CD14-positive monocyte (primary cell): ENCODE measurements at regions not wholly inside any gene's neighbourhood (a gene's known extent, or its start where the extent isn't known, plus 50 kb on each side); places are given as distances from the start of the nearest gene placed in this dataset.
"Not testable (repeated sequence)": the region's sequence is repeated elsewhere in the genome, so short reads cannot be mapped to it uniquely, and the experiment has no call there.

ENCODE experiments used
- DNase-seq, 3 donors: peaks; one replicate each; pipeline ENCODE4 v3.0.0-alpha.2; 2011 to 2022
- H2AFZ ChIP-seq: 2 replicates; pipeline ENCODE4 v1.6.0; 2012; ENCODE audit warnings: mild to moderate bottlenecking, low read depth, low read length, inconsistent platforms; ENCODE audit not compliant: insufficient read depth, poor library complexity, severe bottlenecking
- H3K27ac ChIP-seq, 2 donors: 1 replicate in 1 of 2; 2 replicates in 1 of 2; pipeline ENCODE4 v1.5.1; 2012 to 2013; ENCODE audit warnings: low read length in 2 of 2, control low read depth in 1 of 2, inconsistent platforms in 1 of 2, low read depth in 1 of 2, mild to moderate bottlenecking in 1 of 2
- H3K27me3 ChIP-seq, 2 donors: one replicate each; pipeline versions ENCODE4 v1.6.0 to v1.6.1; 2011 to 2013; ENCODE audit warnings: low read length in 2 of 2; ENCODE audit not compliant: control insufficient read depth in 2 of 2, insufficient read depth in 2 of 2
- H3K36me3 ChIP-seq, 2 donors: replicated peaks in 1 of 2; 1 replicate in 1 of 2; 2 replicates in 1 of 2; pipeline versions ENCODE4 v1.5.1 to v1.6.1; 2012 to 2013; ENCODE audit warnings: low read length in 2 of 2, control low read depth in 1 of 2, inconsistent platforms in 1 of 2, mild to moderate bottlenecking in 1 of 2; ENCODE audit not compliant: insufficient read depth in 2 of 2, control insufficient read depth in 1 of 2
- H3K4me1 ChIP-seq, 2 donors: 1 replicate in 1 of 2; 2 replicates in 1 of 2; pipeline versions ENCODE4 v1.5.1 to v1.6.1; 2012 to 2013; ENCODE audit warnings: low read length in 2 of 2, control low read depth in 1 of 2, inconsistent platforms in 1 of 2, mild to moderate bottlenecking in 1 of 2, moderate library complexity in 1 of 2; ENCODE audit not compliant: insufficient read depth in 2 of 2, control insufficient read depth in 1 of 2
- H3K4me2 ChIP-seq: replicated peaks from 2 replicates; pipeline ENCODE3; 2012; ENCODE audit warnings: low read length, moderate library complexity, mild to moderate bottlenecking; ENCODE audit not compliant: poor library complexity, severe bottlenecking; ENCODE audit errors: extremely low read depth
- H3K4me3 ChIP-seq, 3 experiments: fragments of 200-600 bp in 1 of 3; sonication (generic) in 1 of 3; replicated peaks in 1 of 3; 1 replicate in 2 of 3; 2 replicates in 1 of 3; pipeline ENCODE4 v1.5.1; 2011 to 2013; ENCODE audit warnings: low read length in 3 of 3, mild to moderate bottlenecking in 3 of 3, control low read depth in 2 of 3, low read depth in 2 of 3, inconsistent platforms in 1 of 3, moderate library complexity in 1 of 3
- H3K79me2 ChIP-seq: 2 replicates; pipeline ENCODE4 v1.6.0; 2012; ENCODE audit warnings: mild to moderate bottlenecking, control low read depth, inconsistent platforms, low read length, moderate library complexity; ENCODE audit not compliant: insufficient read depth
- H3K9ac ChIP-seq: 2 replicates; pipeline ENCODE4 v1.6.0; 2017; ENCODE audit warnings: low read length, mild to moderate bottlenecking; ENCODE audit not compliant: insufficient read depth, poor library complexity, severe bottlenecking
- H3K9me3 ChIP-seq, 2 donors: replicated peaks in 1 of 2; 1 replicate in 1 of 2; 2 replicates in 1 of 2; pipeline versions ENCODE4 v1.5.1 to v1.6.1; 2012 to 2013; ENCODE audit warnings: low read length in 2 of 2, control low read depth in 1 of 2; ENCODE audit not compliant: control insufficient read depth in 1 of 2, insufficient read depth in 1 of 2
- H4K20me1 ChIP-seq: 2 replicates; pipeline ENCODE4 v1.6.0; 2012; ENCODE audit warnings: mild to moderate bottlenecking, low read length, control low read depth, moderate library complexity; ENCODE audit not compliant: insufficient read depth
- H3K27ac Mint-ChIP-seq, 7 donors: one replicate each; pipeline ENCODE4 v1.8.0; 2020; ENCODE audit warnings: mild to moderate bottlenecking in 7 of 7, mixed read lengths in 7 of 7, moderate library complexity in 6 of 7, inconsistent platforms in 2 of 7
- H3K27me3 Mint-ChIP-seq, 3 donors: one replicate each; pipeline ENCODE4 v1.8.0; 2021 to 2022; ENCODE audit warnings: low read depth in 3 of 3, mild to moderate bottlenecking in 3 of 3, mixed read lengths in 3 of 3, moderate library complexity in 3 of 3, inconsistent platforms in 1 of 3
- H3K36me3 Mint-ChIP-seq, 2 donors: one replicate each; pipeline ENCODE4 v1.8.0; 2020; ENCODE audit warnings: mixed read lengths in 2 of 2, inconsistent platforms in 1 of 2, mild to moderate bottlenecking in 1 of 2
- H3K4me1 Mint-ChIP-seq: one replicate; pipeline ENCODE4 v1.8.0; 2020; ENCODE audit warnings: mild to moderate bottlenecking, mixed read lengths
- H3K4me3 Mint-ChIP-seq, 2 donors: one replicate each; pipeline ENCODE4 v1.8.0; 2020; ENCODE audit warnings: mild to moderate bottlenecking in 2 of 2, mixed read lengths in 2 of 2, moderate library complexity in 1 of 2
- H3K9me3 Mint-ChIP-seq, 7 donors: one replicate each; pipeline ENCODE4 v1.8.0; 2020 to 2022; ENCODE audit warnings: mixed read lengths in 7 of 7, mild to moderate bottlenecking in 6 of 7, moderate library complexity in 6 of 7, inconsistent platforms in 2 of 7
- WGBS: methylation state at CpG from one replicate; pipeline ENCODE4 v1.1.5; 2013; ENCODE audit warnings: missing lambda C conversion rate; ENCODE audit not compliant: insufficient coverage; 5-methylcytosine and 5-hydroxymethylcytosine counted together
- intact Hi-C, 2 donors: fragments of 100-400 bp; cut with micrococcal nuclease; formaldehyde crosslinking; loops; one replicate each; pipeline versions ENCODE4 v1.15.0 to v1.15.1; 2023
- TF ChIP-seq, protein P1 (sequence below): fragments of 200-600 bp; IDR thresholded peaks from one replicate; pipeline ENCODE4 v1.8.0; 2022; ENCODE audit warnings: antibody characterized with exemption, mild to moderate bottlenecking

DNA sequence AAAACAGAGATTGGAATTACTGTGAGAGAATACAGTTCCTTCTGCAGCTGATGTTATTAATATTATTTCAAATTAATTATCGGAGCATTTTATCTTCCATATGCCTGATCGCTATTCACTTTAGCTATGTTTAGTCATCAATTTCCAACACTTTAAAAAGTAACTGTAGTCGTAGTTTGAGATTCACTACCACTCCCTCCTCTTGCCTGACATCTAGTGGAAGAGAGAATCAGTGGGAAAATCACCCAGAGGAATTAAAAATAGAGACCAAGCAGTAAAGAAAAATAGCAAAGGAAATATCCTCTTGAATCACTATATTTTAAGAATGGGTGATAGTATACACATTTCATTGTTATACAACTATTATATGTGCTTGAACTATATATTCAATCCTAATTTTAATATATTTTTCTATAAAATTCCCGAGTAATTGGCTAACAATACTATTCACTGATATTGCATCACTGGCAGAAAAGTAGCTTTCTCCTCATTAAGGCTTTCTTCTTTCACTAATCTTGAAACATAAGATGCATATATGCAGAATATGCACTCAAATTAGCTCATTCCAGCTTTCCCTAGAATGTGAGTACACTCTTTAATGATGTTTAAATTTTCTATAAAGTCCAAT, 708.7 kb downstream of the CDH9 start:
- Histone ChIP-seq H3K4me2 (no peak overlapping the region), H3K9me3 (peaks cover 0 to 8% of the 10 kb centered on the region in 2 donors), H3K36me3 (no peaks in the 10 kb centered on the region), H3K27ac (no peak overlapping the region), H3K4me1 (no peaks in the 10 kb centered on the region), H3K79me2 (no peaks in the 10 kb centered on the region), H3K27me3 (no peaks in the 10 kb centered on the region), H3K9ac (no peak overlapping the region), H3K4me3 (no peak overlapping the region), H4K20me1 (no peaks in the 10 kb centered on the region), H2AFZ (no peak overlapping the region)
- Mint-ChIP-seq H3K36me3 (no peaks in the 10 kb centered on the region), H3K27me3 (no peaks in the 10 kb centered on the region), H3K4me3 (no peak overlapping the region), H3K4me1 (no peaks in the 10 kb centered on the region), H3K9me3 (peaks cover 0 to 9% (median 0%) of the 10 kb centered on the region in 7 donors), H3K27ac (no peak overlapping the region)
- intact Hi-C loops = no loop called here
- TF ChIP-seq, protein P1, sequence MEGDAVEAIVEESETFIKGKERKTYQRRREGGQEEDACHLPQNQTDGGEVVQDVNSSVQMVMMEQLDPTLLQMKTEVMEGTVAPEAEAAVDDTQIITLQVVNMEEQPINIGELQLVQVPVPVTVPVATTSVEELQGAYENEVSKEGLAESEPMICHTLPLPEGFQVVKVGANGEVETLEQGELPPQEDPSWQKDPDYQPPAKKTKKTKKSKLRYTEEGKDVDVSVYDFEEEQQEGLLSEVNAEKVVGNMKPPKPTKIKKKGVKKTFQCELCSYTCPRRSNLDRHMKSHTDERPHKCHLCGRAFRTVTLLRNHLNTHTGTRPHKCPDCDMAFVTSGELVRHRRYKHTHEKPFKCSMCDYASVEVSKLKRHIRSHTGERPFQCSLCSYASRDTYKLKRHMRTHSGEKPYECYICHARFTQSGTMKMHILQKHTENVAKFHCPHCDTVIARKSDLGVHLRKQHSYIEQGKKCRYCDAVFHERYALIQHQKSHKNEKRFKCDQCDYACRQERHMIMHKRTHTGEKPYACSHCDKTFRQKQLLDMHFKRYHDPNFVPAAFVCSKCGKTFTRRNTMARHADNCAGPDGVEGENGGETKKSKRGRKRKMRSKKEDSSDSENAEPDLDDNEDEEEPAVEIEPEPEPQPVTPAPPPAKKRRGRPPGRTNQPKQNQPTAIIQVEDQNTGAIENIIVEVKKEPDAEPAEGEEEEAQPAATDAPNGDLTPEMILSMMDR = no peak
- no peak for DNase-seq
- no CpG with 5 or more reads among the region's 4 CpGs for WGBS

DNA sequence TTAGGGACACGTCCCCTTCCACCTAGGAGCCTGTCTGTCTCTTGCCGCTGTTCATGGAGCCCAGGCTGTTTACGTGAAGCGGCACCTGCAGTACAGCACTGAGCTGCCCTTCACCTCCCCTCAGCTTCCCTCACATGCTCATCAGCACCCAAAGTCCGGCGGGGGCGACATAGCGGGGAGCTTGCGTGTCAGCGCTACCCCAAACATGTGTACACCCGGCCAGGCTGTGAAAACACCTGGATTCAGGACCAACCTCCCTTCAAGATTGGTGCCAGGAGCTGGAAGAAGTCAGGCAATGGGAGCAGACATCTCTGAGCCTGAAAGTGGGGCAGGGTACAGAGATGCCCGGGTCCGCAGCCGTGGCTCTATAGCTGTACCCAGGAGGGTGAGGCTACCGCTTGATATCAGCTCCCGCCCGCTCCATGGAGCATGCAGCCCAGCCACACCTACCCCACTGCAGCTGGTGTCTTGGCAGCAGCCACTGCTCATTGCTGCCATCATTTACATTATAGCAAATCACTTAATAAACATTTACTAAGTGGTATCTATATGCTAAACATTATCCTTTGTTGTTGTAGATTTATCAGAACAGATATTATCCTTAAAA, 712.1 kb downstream of the CDH9 start:
- H3K9ac ChIP-seq = no peak overlapping the region
- H3K9me3 ChIP-seq = peaks cover 0 to 19% of the 10 kb centered on the region in 2 donors
- H3K36me3 Mint-ChIP-seq = no peaks in the 10 kb centered on the region
- H3K4me2 ChIP-seq = no peak overlapping the region
- H3K79me2 ChIP-seq = no peaks in the 10 kb centered on the region
- WGBS = 89% methylated on average over 14 of the region's 17 CpGs
- DNase-seq = no peak
- no peak overlapping the region for H3K4me3 ChIP-seq
- intact Hi-C loops = no loop called here
- H2AFZ ChIP-seq = no peak overlapping the region
- no peaks in the 10 kb centered on the region for H3K36me3 ChIP-seq
- H3K9me3 Mint-ChIP-seq = peaks cover 0 to 10% (median 0%) of the 10 kb centered on the region in 7 donors
- TF ChIP-seq, protein P1 = no peak
- H3K27ac Mint-ChIP-seq = no peak overlapping the region
- no peak overlapping the region for H3K27ac ChIP-seq
- no peaks in the 10 kb centered on the region for H3K4me1 ChIP-seq
- no peaks in the 10 kb centered on the region for H3K27me3 Mint-ChIP-seq
- H4K20me1 ChIP-seq = no peaks in the 10 kb centered on the region
- no peaks in the 10 kb centered on the region for H3K27me3 ChIP-seq
- H3K4me3 Mint-ChIP-seq = no peak overlapping the region
- no peaks in the 10 kb centered on the region for H3K4me1 Mint-ChIP-seq

DNA sequence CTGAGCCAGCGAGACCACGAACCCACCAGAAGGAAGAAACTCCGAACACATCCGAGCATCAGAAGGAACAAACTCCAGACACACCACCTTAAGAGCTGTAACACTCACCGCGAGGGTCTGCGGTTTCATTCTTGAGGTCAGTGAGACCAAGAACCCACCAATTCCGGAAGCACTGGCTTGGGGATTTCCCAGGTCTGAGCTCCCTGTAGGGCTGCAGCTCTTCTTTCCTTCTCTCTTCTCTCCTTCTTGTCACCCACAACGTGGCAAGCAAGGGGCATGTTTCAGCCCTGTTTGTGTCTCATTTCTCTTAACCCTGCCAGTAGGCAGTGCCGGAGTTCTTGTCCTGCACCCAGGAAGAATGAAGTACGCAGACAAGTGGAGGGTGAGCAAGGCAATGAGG, 713.0 kb downstream of the CDH9 start:
- WGBS = 65% methylated on average over 4 of the region's 11 CpGs
- H3K4me3 Mint-ChIP-seq, intact Hi-C loops, H3K27me3 ChIP-seq, H2AFZ ChIP-seq, H3K36me3 Mint-ChIP-seq, H3K36me3 ChIP-seq, H4K20me1 ChIP-seq, H3K4me3 ChIP-seq, H3K4me1 Mint-ChIP-seq, H3K27ac Mint-ChIP-seq, H3K27me3 Mint-ChIP-seq, H3K27ac ChIP-seq, H3K9ac ChIP-seq, DNase-seq, H3K4me1 ChIP-seq, H3K4me2 ChIP-seq, H3K9me3 Mint-ChIP-seq, H3K79me2 ChIP-seq: not testable (repeated sequence)
- H3K9me3 ChIP-seq = peaks cover 0 to 19% of the 10 kb centered on the region in 2 donors
